ENCODE measurements at regions not wholly inside any gene's neighbourhood (a gene's known extent, or its start where the extent isn't known, plus 50 kb on each side); places are given as distances from the start of the nearest gene placed in this dataset.

DNA sequence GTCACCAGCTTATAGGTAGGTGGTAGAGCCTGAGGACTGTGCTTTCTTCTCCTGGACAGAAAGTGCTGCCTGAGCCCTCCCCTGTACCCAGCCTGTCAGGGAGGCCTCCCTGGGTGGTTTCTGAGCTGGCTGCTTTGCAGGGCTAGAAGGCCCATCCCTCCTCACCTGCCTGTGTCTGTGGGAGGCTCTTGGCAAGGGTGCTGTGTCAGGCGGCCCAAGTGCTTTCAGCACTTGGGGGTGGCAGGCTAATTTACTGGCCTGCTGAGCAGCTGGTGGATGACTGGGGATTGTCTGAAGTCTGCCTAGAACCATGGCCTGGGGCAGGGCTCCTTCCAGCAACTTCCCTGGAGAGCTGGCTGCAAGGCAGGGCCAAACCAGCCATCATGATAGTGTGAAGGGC is 139.0 kb upstream of the NAV2 start:
- ChIA-PET POLR2A (ENCODE audit: low non-redundant PET) (no interaction called here), CTCF (no interaction called here)
- Histone ChIP-seq H3K27me3 (replicated peaks; ENCODE audit: insufficient read depth, low read depth, low read length, poor library complexity) (no peaks in the 10 kb centered on the region), H3K4me1 (ENCODE audit: insufficient read depth, low read length, poor library complexity, severe bottlenecking) (no peaks in the 10 kb centered on the region), H3K36me3 (ENCODE audit: insufficient read depth, low read length, poor library complexity, severe bottlenecking) (no peaks in the 10 kb centered on the region), H3K9me3 (ENCODE audit: low read depth, low read length, poor library complexity, severe bottlenecking) (no peaks in the 10 kb centered on the region), H3K4me3 (ENCODE audit: low read depth, low read length, poor library complexity, severe bottlenecking) (no peak overlapping the region), H3K27ac (ENCODE audit: low read depth, low read length, poor library complexity, severe bottlenecking) (no peak overlapping the region)
- BruUV-seq (replicated peaks): no TSS peak
- intact Hi-C loops (cut with micrococcal nuclease; ENCODE audit: unreplicated experiment): no loop called here
- DNase-seq (ENCODE audit: low spot score): no peak
- TF ChIP-seq EZH2 (IDR thresholded peaks at IDR 0.05; ENCODE audit: borderline replicate concordance, low read depth, low read length, poor library complexity, severe bottlenecking): no peak
- TF ChIP-seq, protein P1, sequence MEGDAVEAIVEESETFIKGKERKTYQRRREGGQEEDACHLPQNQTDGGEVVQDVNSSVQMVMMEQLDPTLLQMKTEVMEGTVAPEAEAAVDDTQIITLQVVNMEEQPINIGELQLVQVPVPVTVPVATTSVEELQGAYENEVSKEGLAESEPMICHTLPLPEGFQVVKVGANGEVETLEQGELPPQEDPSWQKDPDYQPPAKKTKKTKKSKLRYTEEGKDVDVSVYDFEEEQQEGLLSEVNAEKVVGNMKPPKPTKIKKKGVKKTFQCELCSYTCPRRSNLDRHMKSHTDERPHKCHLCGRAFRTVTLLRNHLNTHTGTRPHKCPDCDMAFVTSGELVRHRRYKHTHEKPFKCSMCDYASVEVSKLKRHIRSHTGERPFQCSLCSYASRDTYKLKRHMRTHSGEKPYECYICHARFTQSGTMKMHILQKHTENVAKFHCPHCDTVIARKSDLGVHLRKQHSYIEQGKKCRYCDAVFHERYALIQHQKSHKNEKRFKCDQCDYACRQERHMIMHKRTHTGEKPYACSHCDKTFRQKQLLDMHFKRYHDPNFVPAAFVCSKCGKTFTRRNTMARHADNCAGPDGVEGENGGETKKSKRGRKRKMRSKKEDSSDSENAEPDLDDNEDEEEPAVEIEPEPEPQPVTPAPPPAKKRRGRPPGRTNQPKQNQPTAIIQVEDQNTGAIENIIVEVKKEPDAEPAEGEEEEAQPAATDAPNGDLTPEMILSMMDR (conservative IDR thresholded peaks at IDR 0.05; ENCODE audit: low read depth, low read length): no peak

DNA sequence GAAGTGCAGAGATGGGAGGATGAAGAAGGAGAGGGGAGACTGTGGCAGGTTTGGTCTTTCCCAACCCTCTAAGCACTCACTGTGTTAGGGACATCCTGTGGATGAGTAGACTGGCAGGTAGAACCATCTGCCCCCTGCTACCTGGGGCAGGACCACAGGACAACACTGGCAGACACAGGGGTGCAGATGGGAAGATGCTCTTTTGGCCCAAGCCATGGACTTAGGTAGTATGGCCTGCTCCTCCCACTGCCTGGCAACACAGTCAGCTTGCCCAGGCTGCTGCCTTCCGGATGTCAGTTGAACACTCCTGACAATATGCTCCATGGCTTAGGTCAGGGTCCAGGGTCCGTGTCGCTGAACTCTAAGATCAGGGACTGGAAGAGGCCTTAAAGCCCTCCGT is 140.7 kb upstream of the NAV2 start:
- Histone ChIP-seq H3K4me1 (ENCODE audit: insufficient read depth, low read length, poor library complexity, severe bottlenecking) (no peaks in the 10 kb centered on the region), H3K27me3 (replicated peaks; ENCODE audit: insufficient read depth, low read depth, low read length, poor library complexity) (no peaks in the 10 kb centered on the region), H3K9me3 (ENCODE audit: low read depth, low read length, poor library complexity, severe bottlenecking) (no peaks in the 10 kb centered on the region), H3K36me3 (ENCODE audit: insufficient read depth, low read length, poor library complexity, severe bottlenecking) (no peaks in the 10 kb centered on the region), H3K4me3 (ENCODE audit: low read depth, low read length, poor library complexity, severe bottlenecking) (no peak overlapping the region), H3K27ac (ENCODE audit: low read depth, low read length, poor library complexity, severe bottlenecking) (no peak overlapping the region)
- no peak for TF ChIP-seq EZH2 (IDR thresholded peaks at IDR 0.05; ENCODE audit: borderline replicate concordance, low read depth, low read length, poor library complexity, severe bottlenecking)
- TF ChIP-seq, protein P1 (conservative IDR thresholded peaks at IDR 0.05; ENCODE audit: low read depth, low read length): no peak
- ChIA-PET CTCF (no interaction called here), POLR2A (ENCODE audit: low non-redundant PET) (no interaction called here)
- intact Hi-C loops (cut with micrococcal nuclease; ENCODE audit: unreplicated experiment): no loop called here
- BruUV-seq (replicated peaks): no TSS peak
- no peak for DNase-seq (ENCODE audit: low spot score)

DNA sequence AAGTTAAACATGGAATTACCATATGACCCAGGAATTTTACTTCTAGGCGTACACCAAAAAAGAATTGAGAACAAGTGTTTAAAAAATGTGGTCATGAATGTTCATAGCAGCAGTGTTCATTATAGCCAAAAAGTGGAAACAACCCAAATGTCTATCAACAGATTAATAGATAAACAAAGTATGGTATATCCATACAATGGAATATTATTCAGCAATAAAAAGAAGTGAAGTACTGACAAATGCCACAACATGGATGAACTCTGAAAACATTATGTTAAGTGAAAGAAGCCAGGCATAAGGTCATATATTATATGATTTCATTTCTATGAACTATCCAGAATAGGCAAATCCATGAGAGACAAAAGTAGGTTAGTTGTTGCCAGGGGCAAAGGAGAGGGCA is 141.7 kb upstream of the NAV2 start:
- no TSS peak for BruUV-seq (replicated peaks)
- TF ChIP-seq, protein P1 (conservative IDR thresholded peaks at IDR 0.05; ENCODE audit: low read depth, low read length): no peak
- no peak for TF ChIP-seq EZH2 (IDR thresholded peaks at IDR 0.05; ENCODE audit: borderline replicate concordance, low read depth, low read length, poor library complexity, severe bottlenecking)
- intact Hi-C loops (cut with micrococcal nuclease; ENCODE audit: unreplicated experiment): no loop called here
- no peak overlapping the region for H3K4me3 ChIP-seq (ENCODE audit: low read depth, low read length, poor library complexity, severe bottlenecking)
- H3K4me1 ChIP-seq (ENCODE audit: insufficient read depth, low read length, poor library complexity, severe bottlenecking): no peaks in the 10 kb centered on the region
- ChIA-PET POLR2A (ENCODE audit: low non-redundant PET) (no interaction called here), CTCF (no interaction called here)
- H3K27ac ChIP-seq (ENCODE audit: low read depth, low read length, poor library complexity, severe bottlenecking): no peak overlapping the region
- H3K27me3 ChIP-seq (replicated peaks; ENCODE audit: insufficient read depth, low read depth, low read length, poor library complexity): no peaks in the 10 kb centered on the region
- H3K9me3 ChIP-seq (ENCODE audit: low read depth, low read length, poor library complexity, severe bottlenecking): no peaks in the 10 kb centered on the region
- no peak for DNase-seq (ENCODE audit: low spot score)
- no peaks in the 10 kb centered on the region for H3K36me3 ChIP-seq (ENCODE audit: insufficient read depth, low read length, poor library complexity, severe bottlenecking)

Data from A673 (cell line).